Omental fat pad (tissue), 3 donors: ENCODE measurements at regions not wholly inside any gene's neighbourhood (a gene's known extent, or its start where the extent isn't known, plus 50 kb on each side); places are given as distances from the start of the nearest gene placed in this dataset. TPM values are rescaled to one million over a fixed set of nuclear protein-coding genes. Genes with fewer than 3 reads are reported as not detected.

ENCODE experiments used
- ATAC-seq: fragments of 150-250 bp; one replicate; pipeline ENCODE4 v1.9.1; 2016; ENCODE audit warnings: mild to moderate bottlenecking, moderate library complexity; ENCODE audit not compliant: low FRiP score
- DNase-seq: peaks from one replicate; pipeline ENCODE4 v3.0.0-alpha.2; 2019; ENCODE audit warnings: low spot score
- CTCF ChIP-seq, 3 donors: fragments of 450-650 bp; IDR thresholded peaks; one replicate each; pipeline ENCODE4 v1.5.1; 2016 to 2017; ENCODE audit warnings: antibody characterized with exemption in 3 of 3, mild to moderate bottlenecking in 3 of 3, moderate library complexity in 2 of 3
- small RNA-seq: library from RNA; depleted of rRNA; stranded (forward); fragments of <200 nt; gene quantifications from one replicate; pipeline ENCODE3, GENCODE V24; 2016

GRCh38 chr9:101795147-101795546 lies 56.7 kb upstream of the GRIN3A start:
- no peak for TF ChIP-seq CTCF (IDR thresholded peaks at IDR 0.05)
- DNase-seq (no peak), ATAC-seq (no peak)

GRCh38 chr9:101792475-101792874 lies 54.0 kb upstream of the GRIN3A start:
- no peak for TF ChIP-seq CTCF (IDR thresholded peaks at IDR 0.05)
- ATAC-seq (no peak), DNase-seq (no peak)

GRCh38 chr9:101791938-101792337 lies 53.5 kb upstream of the GRIN3A start:
- no peak for DNase-seq
- no peak for ATAC-seq
- TF ChIP-seq CTCF (IDR thresholded peaks at IDR 0.05), result no peak

- ATAC-seq, result no peak
- no peak for DNase-seq
- TF ChIP-seq CTCF (IDR thresholded peaks at IDR 0.05), result no peak
These were observed 53.1 kb upstream of the GRIN3A start for GRCh38 chr9:101791533-101791932.

Small RNA genes lying in the stretch of these regions (small RNA-seq; reads per million reads assigned to genes)
- not detected for gene RNU6-329P
